CD14-positive monocyte (primary cell): ENCODE measurements at regions not wholly inside any gene's neighbourhood (a gene's known extent, or its start where the extent isn't known, plus 50 kb on each side); places are given as distances from the start of the nearest gene placed in this dataset.

Experiments used
- DNase-seq, 3 donors: peaks; one replicate each; pipeline ENCODE4 v3.0.0-alpha.2; 2011 to 2022
- H2AFZ ChIP-seq: 2 replicates; pipeline ENCODE4 v1.6.0; 2012; ENCODE audit warnings: mild to moderate bottlenecking, low read depth, low read length, inconsistent platforms; ENCODE audit not compliant: insufficient read depth, poor library complexity, severe bottlenecking
- H3K27ac ChIP-seq, 2 donors: 1 replicate in 1 of 2; 2 replicates in 1 of 2; pipeline ENCODE4 v1.5.1; 2012 to 2013; ENCODE audit warnings: low read length in 2 of 2, control low read depth in 1 of 2, inconsistent platforms in 1 of 2, low read depth in 1 of 2, mild to moderate bottlenecking in 1 of 2
- H3K27me3 ChIP-seq, 2 donors: one replicate each; pipeline versions ENCODE4 v1.6.0 to v1.6.1; 2011 to 2013; ENCODE audit warnings: low read length in 2 of 2; ENCODE audit not compliant: control insufficient read depth in 2 of 2, insufficient read depth in 2 of 2
- H3K36me3 ChIP-seq, 2 donors: replicated peaks in 1 of 2; 1 replicate in 1 of 2; 2 replicates in 1 of 2; pipeline versions ENCODE4 v1.5.1 to v1.6.1; 2012 to 2013; ENCODE audit warnings: low read length in 2 of 2, control low read depth in 1 of 2, inconsistent platforms in 1 of 2, mild to moderate bottlenecking in 1 of 2; ENCODE audit not compliant: insufficient read depth in 2 of 2, control insufficient read depth in 1 of 2
- H3K4me1 ChIP-seq, 2 donors: 1 replicate in 1 of 2; 2 replicates in 1 of 2; pipeline versions ENCODE4 v1.5.1 to v1.6.1; 2012 to 2013; ENCODE audit warnings: low read length in 2 of 2, control low read depth in 1 of 2, inconsistent platforms in 1 of 2, mild to moderate bottlenecking in 1 of 2, moderate library complexity in 1 of 2; ENCODE audit not compliant: insufficient read depth in 2 of 2, control insufficient read depth in 1 of 2
- H3K4me2 ChIP-seq: replicated peaks from 2 replicates; pipeline ENCODE3; 2012; ENCODE audit warnings: low read length, moderate library complexity, mild to moderate bottlenecking; ENCODE audit not compliant: poor library complexity, severe bottlenecking; ENCODE audit errors: extremely low read depth
- H3K4me3 ChIP-seq, 3 experiments: fragments of 200-600 bp in 1 of 3; sonication (generic) in 1 of 3; replicated peaks in 1 of 3; 1 replicate in 2 of 3; 2 replicates in 1 of 3; pipeline ENCODE4 v1.5.1; 2011 to 2013; ENCODE audit warnings: low read length in 3 of 3, mild to moderate bottlenecking in 3 of 3, control low read depth in 2 of 3, low read depth in 2 of 3, inconsistent platforms in 1 of 3, moderate library complexity in 1 of 3
- H3K79me2 ChIP-seq: 2 replicates; pipeline ENCODE4 v1.6.0; 2012; ENCODE audit warnings: mild to moderate bottlenecking, control low read depth, inconsistent platforms, low read length, moderate library complexity; ENCODE audit not compliant: insufficient read depth
- H3K9ac ChIP-seq: 2 replicates; pipeline ENCODE4 v1.6.0; 2017; ENCODE audit warnings: low read length, mild to moderate bottlenecking; ENCODE audit not compliant: insufficient read depth, poor library complexity, severe bottlenecking
- H3K9me3 ChIP-seq, 2 donors: replicated peaks in 1 of 2; 1 replicate in 1 of 2; 2 replicates in 1 of 2; pipeline versions ENCODE4 v1.5.1 to v1.6.1; 2012 to 2013; ENCODE audit warnings: low read length in 2 of 2, control low read depth in 1 of 2; ENCODE audit not compliant: control insufficient read depth in 1 of 2, insufficient read depth in 1 of 2
- H4K20me1 ChIP-seq: 2 replicates; pipeline ENCODE4 v1.6.0; 2012; ENCODE audit warnings: mild to moderate bottlenecking, low read length, control low read depth, moderate library complexity; ENCODE audit not compliant: insufficient read depth
- H3K27ac Mint-ChIP-seq, 7 donors: one replicate each; pipeline ENCODE4 v1.8.0; 2020; ENCODE audit warnings: mild to moderate bottlenecking in 7 of 7, mixed read lengths in 7 of 7, moderate library complexity in 6 of 7, inconsistent platforms in 2 of 7
- H3K27me3 Mint-ChIP-seq, 3 donors: one replicate each; pipeline ENCODE4 v1.8.0; 2021 to 2022; ENCODE audit warnings: low read depth in 3 of 3, mild to moderate bottlenecking in 3 of 3, mixed read lengths in 3 of 3, moderate library complexity in 3 of 3, inconsistent platforms in 1 of 3
- H3K36me3 Mint-ChIP-seq, 2 donors: one replicate each; pipeline ENCODE4 v1.8.0; 2020; ENCODE audit warnings: mixed read lengths in 2 of 2, inconsistent platforms in 1 of 2, mild to moderate bottlenecking in 1 of 2
- H3K4me1 Mint-ChIP-seq: one replicate; pipeline ENCODE4 v1.8.0; 2020; ENCODE audit warnings: mild to moderate bottlenecking, mixed read lengths
- H3K4me3 Mint-ChIP-seq, 2 donors: one replicate each; pipeline ENCODE4 v1.8.0; 2020; ENCODE audit warnings: mild to moderate bottlenecking in 2 of 2, mixed read lengths in 2 of 2, moderate library complexity in 1 of 2
- H3K9me3 Mint-ChIP-seq, 7 donors: one replicate each; pipeline ENCODE4 v1.8.0; 2020 to 2022; ENCODE audit warnings: mixed read lengths in 7 of 7, mild to moderate bottlenecking in 6 of 7, moderate library complexity in 6 of 7, inconsistent platforms in 2 of 7
- WGBS: methylation state at CpG from one replicate; pipeline ENCODE4 v1.1.5; 2013; ENCODE audit warnings: missing lambda C conversion rate; ENCODE audit not compliant: insufficient coverage; 5-methylcytosine and 5-hydroxymethylcytosine counted together
- intact Hi-C, 2 donors: fragments of 100-400 bp; cut with micrococcal nuclease; formaldehyde crosslinking; loops; one replicate each; pipeline versions ENCODE4 v1.15.0 to v1.15.1; 2023
- TF ChIP-seq, protein P1 (sequence below): fragments of 200-600 bp; IDR thresholded peaks from one replicate; pipeline ENCODE4 v1.8.0; 2022; ENCODE audit warnings: antibody characterized with exemption, mild to moderate bottlenecking

DNA sequence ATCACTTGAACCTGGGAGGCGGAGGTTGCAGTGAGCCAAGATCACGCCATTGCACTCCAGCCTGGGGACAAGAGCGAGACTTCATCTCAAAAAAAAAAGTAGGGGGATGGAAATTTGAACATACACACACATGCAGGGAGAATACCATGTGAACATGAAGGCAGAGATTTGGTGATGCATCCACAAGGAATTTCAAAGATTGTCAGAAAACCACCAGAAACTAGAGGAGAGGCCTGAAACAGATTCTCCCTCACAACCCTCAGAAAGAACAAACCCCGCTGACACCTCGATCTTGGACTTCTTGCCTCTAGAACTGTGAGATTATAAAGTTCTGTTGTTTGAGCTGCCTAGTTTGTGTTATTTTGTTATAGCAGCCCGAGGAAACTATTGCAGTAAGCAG lies 125.5 kb downstream of the GPX5 start:
- Histone ChIP-seq H3K79me2 (no peaks in the 10 kb centered on the region), H3K4me1 (peaks cover 7 to 12% of the 10 kb centered on the region in 2 donors), H3K4me2 (no peak overlapping the region), H3K27ac (no peak overlapping the region), H4K20me1 (no peaks in the 10 kb centered on the region), H3K36me3 (no peaks in the 10 kb centered on the region), H3K27me3 (peaks cover 42 to 50% of the 10 kb centered on the region in 2 donors), H2AFZ (no peak overlapping the region), H3K9me3 (peaks cover 0 to 3% of the 10 kb centered on the region in 2 donors), H3K4me3 (no peak overlapping the region), H3K9ac (no peak overlapping the region)
- intact Hi-C loops: no loop called here
- DNase-seq: no peak
- Mint-ChIP-seq H3K4me1 (peaks cover 13% of the 10 kb centered on the region), H3K27ac (no peak overlapping the region), H3K27me3 (peaks cover 34 to 52% (median 49%) of the 10 kb centered on the region in 3 donors), H3K4me3 (no peak overlapping the region), H3K9me3 (peaks cover 0 to 9% (median 3%) of the 10 kb centered on the region in 7 donors), H3K36me3 (no peaks in the 10 kb centered on the region)
- WGBS: 100% methylated on average over 1 of the region's 6 CpGs
- TF ChIP-seq, protein P1, sequence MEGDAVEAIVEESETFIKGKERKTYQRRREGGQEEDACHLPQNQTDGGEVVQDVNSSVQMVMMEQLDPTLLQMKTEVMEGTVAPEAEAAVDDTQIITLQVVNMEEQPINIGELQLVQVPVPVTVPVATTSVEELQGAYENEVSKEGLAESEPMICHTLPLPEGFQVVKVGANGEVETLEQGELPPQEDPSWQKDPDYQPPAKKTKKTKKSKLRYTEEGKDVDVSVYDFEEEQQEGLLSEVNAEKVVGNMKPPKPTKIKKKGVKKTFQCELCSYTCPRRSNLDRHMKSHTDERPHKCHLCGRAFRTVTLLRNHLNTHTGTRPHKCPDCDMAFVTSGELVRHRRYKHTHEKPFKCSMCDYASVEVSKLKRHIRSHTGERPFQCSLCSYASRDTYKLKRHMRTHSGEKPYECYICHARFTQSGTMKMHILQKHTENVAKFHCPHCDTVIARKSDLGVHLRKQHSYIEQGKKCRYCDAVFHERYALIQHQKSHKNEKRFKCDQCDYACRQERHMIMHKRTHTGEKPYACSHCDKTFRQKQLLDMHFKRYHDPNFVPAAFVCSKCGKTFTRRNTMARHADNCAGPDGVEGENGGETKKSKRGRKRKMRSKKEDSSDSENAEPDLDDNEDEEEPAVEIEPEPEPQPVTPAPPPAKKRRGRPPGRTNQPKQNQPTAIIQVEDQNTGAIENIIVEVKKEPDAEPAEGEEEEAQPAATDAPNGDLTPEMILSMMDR: no peak

DNA sequence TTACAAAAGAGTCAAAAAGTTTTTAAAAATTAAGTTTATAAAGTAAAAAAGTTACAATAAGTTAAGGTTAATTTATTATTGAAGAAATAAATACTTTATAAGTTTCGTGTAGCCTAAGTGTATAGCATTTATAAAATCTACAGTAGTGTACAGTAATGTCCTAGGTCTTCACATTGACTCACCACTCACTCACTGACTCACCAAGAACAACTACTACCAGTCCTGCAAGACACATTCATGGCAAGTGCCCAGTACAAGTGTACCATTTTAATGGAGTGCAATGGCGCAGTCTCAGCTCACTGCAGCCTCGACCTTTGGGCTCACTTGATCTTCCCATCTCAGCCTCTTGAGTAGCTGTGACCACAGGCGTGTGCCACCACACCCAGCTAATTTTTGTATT lies 128.2 kb downstream of the GPX5 start:
- H3K79me2 ChIP-seq: no peaks in the 10 kb centered on the region
- H3K27me3 ChIP-seq: peaks cover 46 to 52% of the 10 kb centered on the region in 2 donors
- no peak for DNase-seq
- no peak overlapping the region for H3K9ac ChIP-seq
- intact Hi-C loops: no loop called here
- H3K4me3 ChIP-seq: no peak overlapping the region
- 100% methylated on average over 2 of the region's 4 CpGs for WGBS
- peaks cover 0 to 4% of the 10 kb centered on the region in 2 donors for H3K9me3 ChIP-seq
- peaks cover 43 to 58% (median 54%) of the 10 kb centered on the region in 3 donors for H3K27me3 Mint-ChIP-seq
- H2AFZ ChIP-seq: no peak overlapping the region
- no peaks in the 10 kb centered on the region for H4K20me1 ChIP-seq
- no peaks in the 10 kb centered on the region for H3K36me3 ChIP-seq
- H3K36me3 Mint-ChIP-seq: peaks cover 0 to 3% of the 10 kb centered on the region in 2 donors
- H3K4me1 ChIP-seq: peaks cover 3 to 8% of the 10 kb centered on the region in 2 donors
- peaks cover 0 to 21% (median 13%) of the 10 kb centered on the region in 7 donors for H3K9me3 Mint-ChIP-seq
- TF ChIP-seq, protein P1: no peak
- H3K4me2 ChIP-seq: no peak overlapping the region
- no peak overlapping the region for H3K4me3 Mint-ChIP-seq
- H3K4me1 Mint-ChIP-seq: peaks cover 20% of the 10 kb centered on the region
- no peak overlapping the region for H3K27ac ChIP-seq
- H3K27ac Mint-ChIP-seq: no peak overlapping the region
